Neutrophil (primary cell): ENCODE measurements at regions not wholly inside any gene's neighbourhood (a gene's known extent, or its start where the extent isn't known, plus 50 kb on each side); places are given as distances from the start of the nearest gene placed in this dataset.
"Not testable (repeated sequence)": the region's sequence is repeated elsewhere in the genome, so short reads cannot be mapped to it uniquely, and the experiment has no call there.

Source experiments
- H3K27ac ChIP-seq: fragments of 200-600 bp; sonication (generic); 2 replicates; pipeline ENCODE4 v1.5.1; 2016; ENCODE audit warnings: mild to moderate bottlenecking, moderate library complexity
- H3K27me3 ChIP-seq: fragments of 200-600 bp; sonication (generic); 2 replicates; pipeline ENCODE4 v1.6.0; 2016; ENCODE audit warnings: mild to moderate bottlenecking
- H3K36me3 ChIP-seq: fragments of 200-600 bp; sonication (generic); 2 replicates; pipeline ENCODE4 v1.5.1; 2017
- H3K4me1 ChIP-seq, 2 experiments: fragments of 200-600 bp in 1 of 2; sonication (generic) in 1 of 2; 1 replicate in 1 of 2; 2 replicates in 1 of 2; pipeline versions ENCODE4 v1.5.1 to v1.6.1; 2013 to 2016; ENCODE audit warnings: low read depth in 1 of 2, low read length in 1 of 2, mild to moderate bottlenecking in 1 of 2, moderate library complexity in 1 of 2; ENCODE audit not compliant: control insufficient read depth in 1 of 2, insufficient read depth in 1 of 2
- H3K4me3 ChIP-seq, 2 experiments: fragments of 200-600 bp in 1 of 2; sonication (generic) in 1 of 2; 1 replicate in 1 of 2; 2 replicates in 1 of 2; pipeline ENCODE4 v1.5.1; 2013 to 2016; ENCODE audit warnings: low read depth in 1 of 2, low read length in 1 of 2, mild to moderate bottlenecking in 1 of 2, moderate library complexity in 1 of 2
- H3K9me3 ChIP-seq: fragments of 200-600 bp; sonication (generic); 2 replicates; pipeline ENCODE4 v1.5.1; 2016
- CTCF ChIP-seq: fragments of 200-600 bp; sonication (generic); IDR thresholded peaks from 2 replicates; pipeline ENCODE4 v1.5.1; 2016; ENCODE audit warnings: antibody characterized with exemption

DNA sequence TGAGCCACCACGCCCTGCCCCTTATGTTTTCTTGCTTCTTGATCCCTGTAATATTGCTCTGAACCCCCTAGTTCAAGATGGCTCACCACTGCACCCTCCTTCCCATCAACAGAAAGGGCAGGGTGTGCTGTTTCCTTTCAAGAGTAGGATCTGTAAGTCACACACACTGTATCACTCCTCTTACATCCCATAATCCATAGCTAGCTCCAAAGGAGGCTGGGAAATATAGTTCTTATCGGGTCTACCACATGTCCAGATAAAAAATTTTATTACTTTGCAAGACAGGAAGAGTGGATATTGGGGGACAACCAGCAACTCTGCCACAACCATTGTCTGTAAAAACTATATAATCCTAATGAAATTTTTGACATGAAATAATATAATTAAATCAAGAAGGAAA, 79.6 kb downstream of the C9orf50 start:
- no peak overlapping the region for H3K27ac ChIP-seq
- no peaks in the 10 kb centered on the region for H3K27me3 ChIP-seq
- H3K9me3 ChIP-seq: no peaks in the 10 kb centered on the region
- TF ChIP-seq CTCF: no peak
- H3K4me1 ChIP-seq: peaks cover 29 to 36% of the 10 kb centered on the region in 2 experiments
- no peak overlapping the region for H3K4me3 ChIP-seq
- H3K36me3 ChIP-seq: no peaks in the 10 kb centered on the region

DNA sequence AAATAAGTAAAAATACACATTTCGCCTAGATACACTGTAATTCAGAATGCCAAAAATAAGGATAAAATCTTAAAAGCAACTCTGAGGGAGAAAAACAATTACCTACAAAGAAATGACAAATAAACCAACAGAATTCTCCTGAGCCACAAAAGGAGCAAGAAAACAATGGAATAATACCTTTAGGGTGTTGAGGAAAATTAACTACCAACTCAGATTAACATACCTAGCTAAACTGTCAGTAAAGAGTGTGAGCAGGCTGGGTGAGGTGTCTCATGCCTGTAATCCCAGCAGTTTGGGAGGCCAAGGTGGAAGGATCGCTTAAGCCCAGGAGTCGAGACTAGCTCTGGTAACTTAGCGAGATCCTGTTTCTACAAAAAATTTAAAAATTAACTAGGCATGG, 81.5 kb downstream of the C9orf50 start:
- Histone ChIP-seq H3K9me3 (no peaks in the 10 kb centered on the region), H3K36me3 (no peaks in the 10 kb centered on the region), H3K4me3 (no peak overlapping the region), H3K4me1 (peaks cover 17 to 22% of the 10 kb centered on the region in 2 experiments), H3K27me3 (no peaks in the 10 kb centered on the region), H3K27ac (no peak overlapping the region)
- TF ChIP-seq CTCF: no peak

DNA sequence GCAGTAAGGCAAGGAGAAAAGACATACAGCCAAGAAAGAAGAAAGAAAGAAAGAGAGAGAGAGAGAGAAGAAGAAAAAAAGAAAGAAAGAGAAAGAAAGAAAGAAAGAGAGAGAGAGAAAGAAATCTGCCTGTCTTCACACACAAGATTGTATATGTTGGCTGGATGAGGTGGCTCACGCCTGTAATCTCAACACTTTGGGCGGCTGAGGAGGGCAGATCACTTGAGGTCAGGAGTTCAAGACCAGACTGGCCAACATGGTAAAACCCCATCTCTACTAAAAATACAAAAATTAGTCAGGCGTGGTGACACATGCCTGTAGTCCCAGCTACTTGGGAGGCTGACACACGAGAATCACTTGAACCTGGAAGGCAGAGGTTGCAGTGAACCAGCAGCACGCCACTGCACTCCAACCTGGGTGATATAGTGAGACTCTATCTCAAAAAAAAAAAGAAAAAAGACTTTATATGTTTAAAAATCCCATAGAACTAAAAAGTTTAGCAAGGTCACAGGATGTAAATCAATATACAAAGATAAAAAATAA, 89.0 kb downstream of the C9orf50 start:
- not testable (repeated sequence) for H3K9me3 ChIP-seq, H3K27ac ChIP-seq, H3K27me3 ChIP-seq, H3K36me3 ChIP-seq, H3K4me3 ChIP-seq
- peaks cover 4 to 11% of the 10 kb centered on the region in 2 experiments for H3K4me1 ChIP-seq

DNA sequence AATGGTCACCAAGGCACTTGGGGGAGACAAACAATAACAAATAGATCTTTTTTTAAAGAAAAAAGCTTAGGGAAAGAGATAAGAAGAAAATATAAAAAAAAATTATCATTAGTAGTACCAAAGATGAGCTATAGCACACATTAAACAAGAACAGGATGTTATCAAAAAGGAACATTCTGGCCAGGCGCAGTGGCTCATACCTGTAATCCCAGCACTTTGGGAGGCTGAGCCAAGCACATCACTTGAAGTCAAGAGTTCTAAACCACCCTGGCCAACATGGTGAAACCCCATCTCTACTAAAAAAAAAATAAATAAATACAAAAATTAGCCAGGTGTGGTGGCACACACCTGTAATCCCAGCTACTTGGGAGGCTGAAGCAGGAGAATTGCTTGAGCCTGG, 92.9 kb downstream of the C9orf50 start:
- not testable (repeated sequence) for H3K27ac ChIP-seq, H3K9me3 ChIP-seq, H3K36me3 ChIP-seq, H3K4me3 ChIP-seq, H3K27me3 ChIP-seq
- peaks cover 25 to 33% of the 10 kb centered on the region in 2 experiments for H3K4me1 ChIP-seq

DNA sequence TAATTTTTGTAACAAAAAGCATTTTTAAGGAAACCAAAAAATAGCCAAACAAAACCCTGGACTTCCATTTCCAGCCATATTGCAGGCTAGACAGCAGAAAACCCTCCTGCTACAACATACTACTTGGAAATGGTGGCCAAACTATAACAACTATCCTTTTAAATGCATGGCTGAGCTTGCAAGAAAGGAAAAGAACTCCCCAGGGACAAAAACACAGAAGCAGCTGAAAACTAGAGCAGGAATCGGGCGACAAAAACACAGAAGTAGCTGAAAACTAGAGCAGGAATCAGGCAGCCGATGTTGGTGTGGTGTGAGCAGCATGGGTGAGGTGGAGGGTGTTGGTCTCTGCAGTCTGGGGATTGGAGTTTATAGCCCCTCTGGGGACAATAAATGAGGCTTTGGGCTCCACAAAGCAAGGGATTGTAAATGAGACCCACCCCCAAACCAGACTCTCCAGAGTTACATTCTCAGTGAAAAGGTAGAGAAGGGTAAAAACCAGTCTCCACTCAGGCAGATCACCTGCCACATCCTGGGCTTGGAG, 95.2 kb downstream of the C9orf50 start:
- peaks cover 30 to 38% of the 10 kb centered on the region in 2 experiments for H3K4me1 ChIP-seq
- no peaks in the 10 kb centered on the region for H3K27me3 ChIP-seq
- H3K9me3 ChIP-seq: no peaks in the 10 kb centered on the region
- no peak overlapping the region for H3K27ac ChIP-seq
- H3K4me3 ChIP-seq: no peak overlapping the region
- no peak for TF ChIP-seq CTCF
- H3K36me3 ChIP-seq: no peaks in the 10 kb centered on the region

- H3K27me3 ChIP-seq: no peaks in the 10 kb centered on the region
These were observed 96.2 kb downstream of the C9orf50 start for GRCh38 chr9:129524582-129525270.

More at GRCh38 chr9:129524582-129525270, 96.2 kb downstream of the C9orf50 start:
- no peaks in the 10 kb centered on the region for H3K9me3 ChIP-seq
- TF ChIP-seq CTCF: no peak
- H3K36me3 ChIP-seq: no peaks in the 10 kb centered on the region
- H3K4me1 ChIP-seq: peaks cover 26 to 30% of the 10 kb centered on the region in 2 experiments
- peak overlapping the region; percentile 71 for H3K27ac ChIP-seq
- H3K4me3 ChIP-seq: no peak overlapping the region
